ENCODE measurements at regions not wholly inside any gene's neighbourhood (a gene's known extent, or its start where the extent isn't known, plus 50 kb on each side); places are given as distances from the start of the nearest gene placed in this dataset.

- TF ChIP-seq CTCF (conservative IDR thresholded peaks at IDR 0.05; ENCODE audit: low read length), result no peak
- no peak for TF ChIP-seq EZH2phosphoT487 (IDR thresholded peaks at IDR 0.05; ENCODE audit: borderline replicate concordance, low read depth, low read length)
- Histone ChIP-seq H3K4me1 (ENCODE audit: insufficient read depth, low read length, poor library complexity, severe bottlenecking) (no peaks in the 10 kb centered on the region), H2AFZ (ENCODE audit: low read length) (no peak overlapping the region), H3K79me2 (ENCODE audit: insufficient read depth, low read depth, low read length) (no peaks in the 10 kb centered on the region), H3K4me2 (ENCODE audit: low read length) (no peak overlapping the region), H3K27ac (ENCODE audit: low read depth, low read length, poor library complexity, severe bottlenecking) (no peak overlapping the region), H3K4me3 (ENCODE audit: low read depth, low read length, poor library complexity, severe bottlenecking) (no peak overlapping the region), H4K20me1 (ENCODE audit: insufficient read depth, low read length) (no peaks in the 10 kb centered on the region), H3K9me2 (ENCODE audit: insufficient read depth, low read length) (no peaks in the 10 kb centered on the region), H3K36me3 (ENCODE audit: insufficient read depth, low read length) (no peaks in the 10 kb centered on the region), H3K9me3 (ENCODE audit: low read length) (no peaks in the 10 kb centered on the region)
- intact Hi-C loops (cut with micrococcal nuclease; ENCODE audit: unreplicated experiment), result no loop called here
- ChIA-PET POLR2A (no interaction called here), CTCF (ENCODE audit: unreplicated experiment) (no interaction called here)
- no peak for DNase-seq (ENCODE audit: low spot score)
- BruUV-seq (replicated peaks), result no TSS peak
Measured at GRCh38 chr13:39892721-39893685, 237.5 kb downstream of the COG6 start.

- no peaks in the 10 kb centered on the region for H3K9me2 ChIP-seq (ENCODE audit: insufficient read depth, low read length)
- H3K4me1 ChIP-seq (ENCODE audit: insufficient read depth, low read length, poor library complexity, severe bottlenecking), result no peaks in the 10 kb centered on the region
- BruUV-seq (replicated peaks), result no TSS peak
- H3K27ac ChIP-seq (ENCODE audit: low read depth, low read length, poor library complexity, severe bottlenecking), result no peak overlapping the region
- ChIA-PET CTCF (ENCODE audit: unreplicated experiment) (no interaction called here), POLR2A (no interaction called here)
- no peak overlapping the region for H3K4me3 ChIP-seq (ENCODE audit: low read depth, low read length, poor library complexity, severe bottlenecking)
- no peak for DNase-seq (ENCODE audit: low spot score)
- H2AFZ ChIP-seq (ENCODE audit: low read length), result no peak overlapping the region
- H3K79me2 ChIP-seq (ENCODE audit: insufficient read depth, low read depth, low read length), result no peaks in the 10 kb centered on the region
- TF ChIP-seq EZH2phosphoT487 (IDR thresholded peaks at IDR 0.05; ENCODE audit: borderline replicate concordance, low read depth, low read length), result no peak
- intact Hi-C loops (cut with micrococcal nuclease; ENCODE audit: unreplicated experiment), result no loop called here
- H3K36me3 ChIP-seq (ENCODE audit: insufficient read depth, low read length), result no peaks in the 10 kb centered on the region
- no peaks in the 10 kb centered on the region for H4K20me1 ChIP-seq (ENCODE audit: insufficient read depth, low read length)
- H3K4me2 ChIP-seq (ENCODE audit: low read length), result no peak overlapping the region
- H3K9me3 ChIP-seq (ENCODE audit: low read length), result no peaks in the 10 kb centered on the region
Measured at GRCh38 chr13:39893808-39894207, 238.3 kb downstream of the COG6 start.

GRCh38 chr13:39894586-39894985, 239.1 kb downstream of the COG6 start:
- H3K4me3 ChIP-seq (ENCODE audit: low read depth, low read length, poor library complexity, severe bottlenecking), result no peak overlapping the region
- no peaks in the 10 kb centered on the region for H3K9me3 ChIP-seq (ENCODE audit: low read length)
- H3K4me1 ChIP-seq (ENCODE audit: insufficient read depth, low read length, poor library complexity, severe bottlenecking), result no peaks in the 10 kb centered on the region
- H3K9me2 ChIP-seq (ENCODE audit: insufficient read depth, low read length), result no peaks in the 10 kb centered on the region
- TF ChIP-seq CTCF (conservative IDR thresholded peaks at IDR 0.05; ENCODE audit: low read length) (no peak), EZH2phosphoT487 (IDR thresholded peaks at IDR 0.05; ENCODE audit: borderline replicate concordance, low read depth, low read length) (no peak)
- POLR2A ChIA-PET, result no interaction called here
- no peak overlapping the region for H3K27ac ChIP-seq (ENCODE audit: low read depth, low read length, poor library complexity, severe bottlenecking)
- no peaks in the 10 kb centered on the region for H3K79me2 ChIP-seq (ENCODE audit: insufficient read depth, low read depth, low read length)
- no peaks in the 10 kb centered on the region for H4K20me1 ChIP-seq (ENCODE audit: insufficient read depth, low read length)
- H3K4me2 ChIP-seq (ENCODE audit: low read length), result no peak overlapping the region
- H3K36me3 ChIP-seq (ENCODE audit: insufficient read depth, low read length), result no peaks in the 10 kb centered on the region
- CTCF ChIA-PET (ENCODE audit: unreplicated experiment), result no interaction called here
- intact Hi-C loops (cut with micrococcal nuclease; ENCODE audit: unreplicated experiment), result no loop called here
- no peak for DNase-seq (ENCODE audit: low spot score)
- H2AFZ ChIP-seq (ENCODE audit: low read length), result no peak overlapping the region
- BruUV-seq (replicated peaks), result no TSS peak
